HG03469 (cell line): ENCODE measurements at regions not wholly inside any gene's neighbourhood (a gene's known extent, or its start where the extent isn't known, plus 50 kb on each side); places are given as distances from the start of the nearest gene placed in this dataset.

Experiments used
- ATAC-seq: cut with Tn5 transposase; IDR thresholded peaks from one replicate; pipeline ENCODE4 v1.9.1; 2021; ENCODE audit warnings: mild to moderate bottlenecking, moderate library complexity, moderate number of reproducible peaks; ENCODE audit not compliant: unreplicated experiment

DNA sequence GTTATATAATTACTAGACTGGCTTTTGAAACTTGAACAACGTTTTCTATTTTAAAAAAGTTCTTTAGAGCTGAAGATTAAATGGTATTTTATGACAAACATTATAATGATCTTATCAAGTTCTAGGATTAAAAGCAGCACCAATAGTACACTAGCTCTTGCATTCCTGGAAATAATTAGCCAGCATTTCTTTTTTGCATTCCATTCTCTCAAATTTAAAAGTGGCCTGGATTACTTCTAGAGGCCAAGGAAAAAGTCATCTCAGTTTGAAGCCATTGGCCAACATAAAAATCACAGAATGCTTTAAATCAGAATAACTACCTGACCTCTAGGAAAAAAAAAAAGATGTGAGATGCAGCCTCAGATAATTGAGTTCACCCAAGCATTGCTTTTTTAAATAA, 1326.4 kb upstream of the SORCS1 start:
- ATAC-seq: no peak

DNA sequence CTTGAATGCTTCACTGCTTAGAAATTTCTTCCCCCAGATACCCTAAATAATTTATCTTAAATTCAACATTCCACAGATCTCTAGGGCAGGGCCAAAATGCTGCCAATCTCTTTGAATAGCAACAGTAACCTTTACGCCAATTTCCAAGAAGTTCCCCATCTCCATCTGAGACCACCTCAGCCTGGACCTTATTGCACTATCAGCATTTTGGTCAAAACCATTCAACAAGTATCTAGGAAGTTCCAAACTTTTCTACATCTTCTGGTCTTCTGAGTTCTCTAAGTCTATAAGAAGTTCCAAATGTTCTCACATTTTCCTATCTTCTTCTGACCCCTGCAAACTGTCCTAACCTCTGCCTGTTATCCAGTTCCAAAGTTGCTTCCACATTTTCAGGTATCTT, 1306.9 kb upstream of the SORCS1 start:
- no peak for ATAC-seq

GRCh38 chr10:108469940-108470339, 1305.4 kb upstream of the SORCS1 start:
- ATAC-seq: no peak

DNA sequence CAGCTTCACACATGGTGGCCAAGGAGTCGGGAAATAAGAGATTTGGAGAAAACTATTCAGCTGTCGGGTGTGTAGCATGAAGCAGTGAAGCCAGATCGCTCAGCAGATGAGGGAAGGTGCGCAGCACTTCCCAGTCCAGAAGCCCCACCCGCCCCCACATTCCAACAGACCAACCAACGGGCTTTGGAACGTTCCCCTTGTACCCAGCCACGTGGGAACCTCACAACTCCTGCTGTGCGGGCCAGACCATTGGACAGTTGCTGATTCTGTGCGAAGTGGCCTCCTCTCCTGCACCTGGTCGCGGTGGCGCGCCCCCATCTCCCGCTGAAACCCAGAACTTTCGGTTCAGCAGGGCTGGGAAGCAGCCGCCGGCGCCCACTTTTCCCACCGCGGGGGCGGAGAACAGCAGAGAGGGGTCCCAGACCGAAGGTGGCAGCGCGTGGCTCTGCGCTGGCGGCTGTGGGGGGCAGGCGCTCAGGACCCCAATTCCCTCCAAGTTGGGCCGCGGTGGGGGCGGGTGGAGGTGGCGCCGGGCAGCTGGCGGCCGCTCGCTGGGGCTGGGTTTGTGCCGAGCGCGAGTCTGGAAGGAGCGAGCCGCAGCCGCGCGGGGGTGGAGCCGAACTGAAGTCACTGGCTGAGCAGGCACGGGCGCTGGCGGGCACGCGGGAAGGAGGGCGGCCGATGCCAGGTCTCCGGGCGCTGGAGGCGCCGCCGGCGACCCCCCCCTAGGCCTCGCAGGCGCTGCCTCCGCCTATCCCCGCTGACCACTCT, 1301.5 kb upstream of the SORCS1 start:
- no peak for ATAC-seq

- ATAC-seq: no peak
Measured at GRCh38 chr10:108462005-108462404, 1297.5 kb upstream of the SORCS1 start.

DNA sequence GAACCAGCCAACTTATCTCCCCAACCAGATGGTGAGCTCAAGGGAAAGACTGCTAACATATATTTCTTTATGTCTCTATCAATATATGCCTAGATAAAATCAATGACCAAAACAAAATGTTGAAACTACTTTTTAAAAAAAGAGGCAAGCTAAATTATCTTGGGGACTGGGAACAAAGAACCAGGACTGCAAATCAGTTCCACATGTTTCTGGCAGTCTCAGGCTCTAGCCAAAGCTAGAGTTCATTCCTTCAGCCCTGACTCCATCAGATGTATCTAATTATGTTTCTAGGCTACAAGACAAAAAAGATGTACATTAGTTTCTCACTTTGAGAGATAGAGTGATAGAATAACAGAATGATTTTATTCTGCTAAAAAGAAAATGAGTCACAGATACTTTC, 1290.3 kb upstream of the SORCS1 start:
- no peak for ATAC-seq

GRCh38 chr10:108454224-108454623, 1289.7 kb upstream of the SORCS1 start:
- ATAC-seq: no peak

DNA sequence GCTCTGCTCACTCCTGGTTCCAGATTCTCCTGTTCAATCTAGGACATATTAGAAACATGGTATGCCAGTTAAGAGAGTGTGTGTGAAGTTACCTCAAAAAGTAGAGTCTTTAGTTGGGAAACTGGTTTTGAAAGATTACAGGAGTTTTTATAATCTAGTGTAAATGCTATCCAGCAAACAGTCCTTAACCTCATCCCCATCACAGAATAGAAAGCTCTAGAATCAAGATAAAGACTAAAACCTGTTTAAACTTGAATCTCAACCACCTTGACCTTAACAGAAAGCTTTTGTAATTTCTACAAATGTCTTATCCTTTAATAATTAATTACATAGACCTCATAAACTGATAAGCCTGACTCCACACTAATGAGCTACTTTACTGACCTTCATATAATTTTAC, 1288.7 kb upstream of the SORCS1 start:
- no peak for ATAC-seq

- no peak for ATAC-seq
Measured at GRCh38 chr10:108452533-108452932, 1288.0 kb upstream of the SORCS1 start.

- no peak for ATAC-seq
Measured at GRCh38 chr10:108450280-108450679, 1285.8 kb upstream of the SORCS1 start.

- no peak for ATAC-seq
Measured at GRCh38 chr10:108445746-108446145, 1281.2 kb upstream of the SORCS1 start.

DNA sequence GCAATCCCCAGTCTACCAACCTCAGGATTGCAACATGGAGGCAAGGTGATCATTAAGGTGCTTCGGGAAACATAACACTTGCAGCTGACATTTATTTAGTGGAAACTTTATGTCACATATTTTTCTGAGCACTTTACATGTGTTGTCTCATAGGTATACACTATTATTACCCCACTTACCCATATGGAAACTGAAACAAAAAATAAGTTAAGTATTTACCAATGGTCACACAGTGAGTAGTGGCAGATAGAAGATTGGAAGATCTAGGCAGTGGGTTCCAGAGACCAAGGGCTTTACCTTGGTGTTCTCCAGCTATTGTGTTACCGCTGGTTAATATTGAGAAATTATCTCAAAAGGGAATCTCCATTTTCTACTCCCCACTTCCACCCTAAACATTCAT, 1279.1 kb upstream of the SORCS1 start:
- ATAC-seq: peak; percentile 55

DNA sequence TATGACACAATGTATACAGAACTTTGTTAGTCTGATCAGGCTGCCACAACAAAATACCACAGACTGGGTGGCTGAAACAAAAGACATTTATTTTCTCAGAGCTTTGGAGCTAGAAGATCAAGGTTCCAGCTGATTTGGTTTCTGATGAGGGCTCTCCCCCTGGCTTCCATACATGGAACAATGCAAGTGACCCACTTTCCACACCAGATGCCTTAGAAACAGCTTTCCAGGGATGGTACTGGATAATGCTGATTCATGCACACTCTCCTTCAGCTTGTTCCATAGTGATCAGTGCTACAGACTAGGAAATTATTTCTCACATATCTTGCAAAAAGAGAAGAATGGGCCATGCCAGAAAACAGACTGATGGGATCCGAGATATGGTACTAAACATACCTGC, 1274.9 kb upstream of the SORCS1 start:
- no peak for ATAC-seq

DNA sequence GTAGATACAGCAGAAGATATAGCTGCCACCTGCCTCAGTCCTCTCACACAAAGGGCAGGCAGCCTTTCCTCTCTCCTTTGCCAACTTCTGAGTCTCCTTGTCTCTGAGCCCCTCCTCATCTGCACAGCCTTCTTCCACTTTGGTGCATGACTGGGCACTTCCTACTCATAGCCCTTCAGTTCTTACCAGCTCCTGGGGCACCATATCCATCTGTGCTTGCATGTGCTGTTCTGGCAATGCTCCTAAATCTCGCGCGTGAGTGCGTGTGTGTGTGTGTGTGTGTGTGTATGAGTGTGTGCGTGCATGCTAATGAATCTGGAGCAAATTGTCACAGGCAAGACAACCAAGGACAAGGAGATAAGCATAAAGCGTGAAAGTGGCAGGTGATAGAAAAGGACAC, 1271.6 kb upstream of the SORCS1 start:
- no peak for ATAC-seq

DNA sequence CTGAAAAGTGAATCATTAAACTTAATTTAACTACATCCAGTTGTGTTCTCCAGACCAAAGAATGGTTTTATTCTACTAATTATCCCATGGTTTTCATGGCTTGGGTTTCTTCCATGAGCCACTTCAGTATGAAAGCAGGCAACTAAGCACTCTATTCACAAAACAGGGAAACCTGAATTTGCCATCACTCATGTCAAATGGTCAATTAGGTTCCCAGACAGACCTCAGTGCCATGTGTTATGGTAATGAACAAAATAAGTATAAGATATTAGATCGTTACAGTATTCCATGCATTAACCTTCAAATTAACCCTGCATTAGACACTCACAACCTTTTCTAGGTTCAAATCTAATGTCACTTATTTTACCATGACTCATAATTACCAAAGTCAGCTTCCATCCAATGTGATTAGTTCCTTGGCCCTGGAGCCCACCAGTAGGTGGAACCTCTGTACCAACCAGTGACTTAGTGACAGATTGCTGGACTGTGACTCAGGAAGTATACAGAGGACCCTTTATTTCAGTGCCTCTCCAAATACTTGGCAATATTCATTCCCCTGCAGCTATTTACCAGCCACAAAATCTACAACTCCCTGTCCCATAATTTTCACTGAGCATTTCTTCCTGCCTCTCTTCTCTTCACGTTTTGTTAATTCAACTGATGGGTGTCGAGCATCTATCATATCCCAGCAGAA, 1270.2 kb upstream of the SORCS1 start:
- ATAC-seq: no peak

- ATAC-seq: no peak
Measured at GRCh38 chr10:108427146-108427545, 1262.6 kb upstream of the SORCS1 start.

DNA sequence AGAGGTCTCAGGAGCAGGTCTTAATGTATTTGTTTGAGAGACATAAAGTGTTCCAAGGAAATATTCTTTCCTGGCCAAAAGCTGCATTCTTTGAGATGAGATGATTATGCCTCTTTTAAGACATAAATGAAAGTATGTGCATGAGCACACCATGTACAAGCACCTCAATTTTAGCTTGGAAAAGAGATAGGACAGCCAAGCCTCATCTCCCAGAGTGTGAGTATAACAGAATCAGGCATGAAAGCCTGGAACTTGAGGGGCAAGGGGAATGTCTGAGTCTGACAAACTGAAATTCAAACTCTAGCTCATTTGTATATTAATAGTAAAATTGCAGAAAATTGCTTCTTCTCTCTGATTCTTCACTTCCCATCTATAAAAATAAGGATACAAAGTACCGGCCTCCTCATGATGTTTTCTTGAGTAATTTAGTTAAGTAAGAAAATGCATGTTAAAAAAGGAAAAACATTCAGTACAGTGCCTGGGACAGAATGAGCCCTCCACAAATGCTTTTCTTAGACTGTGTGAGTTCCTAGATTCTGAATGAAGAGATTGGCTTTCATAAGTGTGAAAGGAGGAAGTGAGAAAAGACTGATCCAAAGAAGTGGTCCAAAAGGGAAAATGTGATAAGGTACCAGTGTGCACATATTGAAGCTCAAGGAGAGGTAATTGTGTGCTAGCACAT, 1260.9 kb upstream of the SORCS1 start:
- no peak for ATAC-seq

GRCh38 chr10:108424656-108425055, 1260.2 kb upstream of the SORCS1 start:
- ATAC-seq: no peak

DNA sequence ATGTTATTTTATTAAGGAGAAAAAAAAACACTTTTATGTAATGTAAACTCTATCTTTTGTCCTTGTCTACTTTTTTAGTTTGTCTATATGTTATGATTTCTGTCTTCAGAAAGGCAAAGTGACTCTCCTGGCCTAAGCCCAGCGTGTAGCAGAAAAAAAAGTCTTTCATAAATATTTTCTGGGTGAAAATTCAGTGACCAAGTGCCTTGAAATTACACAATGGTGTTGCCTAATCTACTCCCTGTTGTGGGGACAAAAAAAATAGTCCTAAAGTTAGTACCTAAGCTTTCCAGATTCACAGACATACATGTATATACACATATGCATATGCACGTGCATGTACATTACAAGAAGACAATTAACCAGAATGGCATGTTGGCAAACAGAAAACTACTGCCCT, 1257.8 kb upstream of the SORCS1 start:
- ATAC-seq: no peak

- no peak for ATAC-seq
Measured at GRCh38 chr10:108421266-108421665, 1256.8 kb upstream of the SORCS1 start.

GRCh38 chr10:108413954-108414353, 1249.4 kb upstream of the SORCS1 start:
- ATAC-seq: no peak

DNA sequence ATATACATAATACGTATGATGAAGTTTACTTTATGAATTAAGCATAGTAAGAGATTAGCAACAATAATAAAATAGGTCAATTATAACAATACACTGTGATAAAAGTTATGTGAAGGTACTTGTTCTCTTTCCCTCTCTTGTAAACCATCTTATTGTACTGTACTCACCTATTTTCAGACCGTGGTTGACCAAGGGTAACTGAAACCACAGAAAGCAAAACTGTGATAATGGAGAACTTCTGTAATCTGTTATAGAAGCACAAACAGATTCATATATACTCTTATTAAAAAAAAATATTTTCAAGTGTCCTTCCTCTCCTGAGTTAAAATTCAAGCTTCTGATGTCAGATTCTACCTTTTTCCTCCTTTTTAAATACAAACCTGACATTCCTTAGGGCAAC, 1247.8 kb upstream of the SORCS1 start:
- ATAC-seq: no peak
